ACHN (cell line): ENCODE measurements at regions not wholly inside any gene's neighbourhood (a gene's known extent, or its start where the extent isn't known, plus 50 kb on each side); places are given as distances from the start of the nearest gene placed in this dataset.

Experiments
- DNase-seq: peaks from one replicate; pipeline ENCODE4 v3.0.0-alpha.2; 2015
- in situ Hi-C: cut with HindIII; loops from 2 replicates; pipeline ENCODE4 v1.10.0; 2017; ENCODE audit warnings: low sequenced_read_pairs, low pct_ligation_motif_present, low pct_unique_long_range_greater_than_20kb

DNA sequence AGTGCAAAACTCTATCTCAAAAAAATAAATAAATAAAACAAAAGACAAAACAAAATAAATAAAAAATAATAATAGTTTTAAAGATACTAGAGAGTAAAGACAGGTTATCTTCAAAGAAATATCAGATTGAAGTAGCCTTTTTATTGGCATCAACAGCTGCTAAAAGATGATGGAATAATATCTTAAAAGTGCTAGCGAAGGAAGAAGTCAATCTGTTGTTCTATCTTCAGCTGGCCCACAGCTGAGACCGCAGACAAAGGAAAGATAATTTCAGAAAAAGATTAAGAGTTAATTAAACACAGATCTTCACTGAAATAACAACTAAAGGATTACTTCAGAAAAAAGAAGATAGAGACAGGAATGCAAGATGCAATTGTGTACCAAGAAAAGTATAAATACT lies 130.2 kb upstream of the PKDCC start:
- DNase-seq, result no peak
- in situ Hi-C loops, result no loop called here

DNA sequence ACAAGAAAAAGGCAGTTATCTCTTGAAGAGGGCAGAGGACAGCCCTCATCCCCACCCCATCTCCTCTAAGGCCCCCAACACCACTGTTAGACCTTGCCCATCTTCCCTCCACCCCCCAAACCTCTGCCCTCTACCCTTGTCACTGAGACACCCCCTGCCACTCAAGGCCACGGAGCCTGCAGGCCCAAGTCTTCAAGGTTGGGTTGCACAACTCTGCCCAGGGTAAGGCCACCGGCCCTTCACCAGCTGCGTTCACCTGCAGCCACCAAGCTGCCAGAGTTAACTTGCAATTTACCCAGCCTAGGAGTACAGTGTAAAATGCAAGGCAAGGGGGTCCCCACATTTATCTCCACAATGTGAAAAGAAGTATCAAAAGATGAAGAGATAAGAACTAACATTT lies 128.7 kb upstream of the PKDCC start:
- no peak for DNase-seq
- in situ Hi-C loops, result no loop called here

DNA sequence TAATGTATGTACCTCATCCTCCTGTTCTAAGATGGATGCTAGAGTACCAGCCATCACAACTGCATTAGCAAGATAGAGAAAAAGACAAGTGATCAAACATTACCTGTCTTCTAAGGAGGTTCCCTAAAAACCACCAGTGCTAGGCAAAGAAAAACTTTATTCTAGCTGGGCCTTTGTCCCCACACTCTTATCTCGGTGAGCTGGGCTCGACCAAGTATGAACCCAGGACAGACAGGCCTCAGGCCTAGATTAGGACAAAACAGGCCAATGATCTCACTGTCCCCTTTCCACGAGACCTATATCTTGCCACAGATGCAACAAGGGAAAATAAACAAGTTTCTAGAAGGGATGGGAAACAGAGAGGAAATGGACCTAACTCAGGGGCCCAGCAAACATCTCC lies 127.6 kb upstream of the PKDCC start:
- in situ Hi-C loops, result no loop called here
- DNase-seq, result no peak

DNA sequence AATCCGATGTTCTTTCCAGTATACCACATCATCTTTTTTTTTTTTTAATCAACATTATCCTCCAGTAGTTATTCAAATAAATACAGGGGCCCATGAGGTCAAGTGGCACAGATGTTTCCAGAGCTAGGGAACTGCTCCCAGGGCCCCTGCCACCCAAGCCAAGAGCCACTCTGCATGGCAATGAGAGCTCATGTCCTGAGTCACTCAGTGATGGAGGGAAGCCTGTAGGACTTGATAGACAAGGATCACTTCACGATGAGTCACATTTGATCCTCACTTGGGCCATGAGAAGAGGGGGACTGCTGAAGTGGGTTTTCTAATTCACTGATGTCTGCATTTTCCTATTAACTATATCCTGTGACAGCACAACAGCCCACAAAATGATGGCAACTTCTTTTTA lies 127.0 kb upstream of the PKDCC start:
- DNase-seq, result no peak
- in situ Hi-C loops, result no loop called here

DNA sequence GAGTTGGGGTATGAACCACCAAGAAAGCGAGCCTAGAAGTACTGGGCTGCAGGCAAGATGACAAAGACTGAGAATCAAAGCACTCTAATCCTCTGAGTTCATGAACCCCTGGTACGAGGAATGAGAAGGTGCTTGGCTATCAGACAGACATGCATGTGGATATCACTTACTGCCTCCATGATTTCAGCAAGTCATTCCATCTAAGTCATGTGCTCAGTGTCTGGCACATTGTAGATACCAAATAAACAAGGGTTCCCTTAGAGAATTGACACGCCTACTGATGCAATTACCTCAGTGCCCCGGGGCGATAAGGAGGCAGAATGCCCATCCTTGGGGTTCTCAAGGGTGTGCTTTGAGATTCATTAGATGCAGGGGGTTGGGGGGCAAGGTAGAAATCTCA lies 125.6 kb upstream of the PKDCC start:
- in situ Hi-C loops, result no loop called here
- no peak for DNase-seq

DNA sequence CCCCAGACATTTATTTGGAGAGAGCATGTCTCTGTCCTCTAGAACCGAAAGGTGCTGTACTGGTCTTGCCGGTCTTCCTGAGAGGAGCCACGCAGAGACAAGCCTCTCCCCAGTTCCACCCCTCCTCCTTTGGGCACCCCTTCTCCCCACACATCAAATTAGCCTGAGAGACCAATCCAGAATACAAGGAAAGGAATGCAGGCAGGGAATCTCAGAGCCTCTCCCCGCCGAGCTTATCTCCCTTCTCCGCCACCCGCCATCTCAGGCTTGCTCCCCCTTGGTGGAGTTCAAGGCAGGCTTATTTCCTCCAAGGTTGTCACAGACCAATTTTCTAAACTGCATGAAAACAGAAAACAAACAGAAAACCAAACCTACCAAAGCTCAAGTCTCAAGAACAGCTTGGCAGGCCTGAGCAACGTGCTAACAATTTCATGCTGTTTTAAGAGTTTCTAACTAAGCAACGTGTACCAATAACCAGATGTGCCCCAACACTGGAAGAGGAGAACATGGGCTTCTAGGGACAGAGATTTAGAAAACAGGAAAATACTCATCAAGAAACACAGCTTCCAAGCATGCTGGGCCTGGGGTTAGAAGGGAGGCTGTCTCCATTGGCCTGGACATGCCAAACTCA lies 124.5 kb upstream of the PKDCC start:
- in situ Hi-C loops, result no loop called here
- no peak for DNase-seq

DNA sequence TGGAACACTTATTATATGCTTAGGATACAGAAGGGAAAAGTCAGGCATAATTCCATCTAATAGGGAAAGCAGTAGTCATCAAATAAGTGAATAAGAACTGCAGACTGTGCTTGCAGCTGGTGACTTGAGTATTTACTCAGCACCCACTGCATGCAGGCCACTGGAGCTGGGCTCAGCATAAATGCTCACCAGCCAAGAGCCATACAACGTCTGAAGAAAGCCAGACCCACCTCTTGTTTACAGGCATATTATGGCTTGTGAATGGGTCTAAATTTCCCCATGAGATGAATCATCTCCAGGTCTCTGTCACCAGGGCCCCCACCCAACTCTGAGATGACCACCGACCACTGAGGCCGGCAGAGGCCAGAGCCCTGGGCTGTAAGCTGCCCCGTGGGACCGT lies 123.8 kb upstream of the PKDCC start:
- in situ Hi-C loops, result no loop called here
- no peak for DNase-seq

DNA sequence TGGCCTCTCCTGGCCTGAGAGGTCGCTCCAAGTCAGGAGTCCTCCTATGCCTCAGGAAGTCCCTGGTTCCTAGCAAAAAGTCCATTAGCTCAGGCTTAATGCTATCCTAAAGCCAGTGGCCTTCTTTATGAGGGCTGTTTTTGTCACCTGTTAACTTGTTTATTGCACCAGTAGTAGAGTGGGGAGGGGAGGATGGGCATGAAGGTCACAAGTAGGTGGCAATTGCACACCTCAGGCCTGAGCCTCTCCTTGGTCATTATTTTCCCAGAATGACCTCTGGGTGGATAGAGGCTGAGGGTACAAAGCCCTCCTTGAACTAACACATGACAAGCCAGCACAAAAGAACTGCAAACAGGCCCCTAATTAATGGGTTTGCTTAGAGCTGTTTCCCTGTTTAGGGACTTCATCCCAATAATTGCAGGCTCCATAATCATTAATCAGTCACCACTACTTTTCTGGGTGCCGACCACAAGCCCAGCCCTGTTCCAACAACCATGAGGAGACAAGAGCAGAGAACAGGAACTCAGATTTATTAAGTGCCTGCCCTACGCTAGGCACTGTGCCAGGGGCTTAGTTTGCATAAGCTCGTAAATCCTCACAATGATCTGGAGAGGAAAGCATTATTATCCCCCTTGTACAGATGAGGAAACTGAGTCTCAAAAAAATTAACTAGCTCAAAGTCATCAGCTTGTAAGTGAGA lies 123.0 kb upstream of the PKDCC start:
- in situ Hi-C loops, result no loop called here
- DNase-seq, result no peak

DNA sequence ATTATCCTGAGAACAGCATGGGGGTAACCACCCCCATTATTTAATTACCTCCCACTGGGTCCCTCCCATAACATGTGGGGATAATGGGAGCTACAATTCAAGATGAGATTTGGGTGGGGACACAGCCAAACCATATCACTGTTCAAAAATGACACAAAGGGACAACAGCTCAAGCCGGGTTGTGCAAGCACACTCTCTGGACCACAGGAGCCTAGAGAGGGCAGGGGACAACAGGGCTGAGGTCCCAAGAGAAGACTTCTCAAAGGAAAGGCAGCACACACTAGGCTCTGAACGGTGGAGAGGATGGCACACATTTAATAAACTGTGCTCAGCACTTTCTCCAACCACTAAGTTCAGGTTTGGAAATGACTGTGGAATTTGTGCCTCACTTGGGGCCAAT lies 122.1 kb upstream of the PKDCC start:
- in situ Hi-C loops, result no loop called here
- no peak for DNase-seq

DNA sequence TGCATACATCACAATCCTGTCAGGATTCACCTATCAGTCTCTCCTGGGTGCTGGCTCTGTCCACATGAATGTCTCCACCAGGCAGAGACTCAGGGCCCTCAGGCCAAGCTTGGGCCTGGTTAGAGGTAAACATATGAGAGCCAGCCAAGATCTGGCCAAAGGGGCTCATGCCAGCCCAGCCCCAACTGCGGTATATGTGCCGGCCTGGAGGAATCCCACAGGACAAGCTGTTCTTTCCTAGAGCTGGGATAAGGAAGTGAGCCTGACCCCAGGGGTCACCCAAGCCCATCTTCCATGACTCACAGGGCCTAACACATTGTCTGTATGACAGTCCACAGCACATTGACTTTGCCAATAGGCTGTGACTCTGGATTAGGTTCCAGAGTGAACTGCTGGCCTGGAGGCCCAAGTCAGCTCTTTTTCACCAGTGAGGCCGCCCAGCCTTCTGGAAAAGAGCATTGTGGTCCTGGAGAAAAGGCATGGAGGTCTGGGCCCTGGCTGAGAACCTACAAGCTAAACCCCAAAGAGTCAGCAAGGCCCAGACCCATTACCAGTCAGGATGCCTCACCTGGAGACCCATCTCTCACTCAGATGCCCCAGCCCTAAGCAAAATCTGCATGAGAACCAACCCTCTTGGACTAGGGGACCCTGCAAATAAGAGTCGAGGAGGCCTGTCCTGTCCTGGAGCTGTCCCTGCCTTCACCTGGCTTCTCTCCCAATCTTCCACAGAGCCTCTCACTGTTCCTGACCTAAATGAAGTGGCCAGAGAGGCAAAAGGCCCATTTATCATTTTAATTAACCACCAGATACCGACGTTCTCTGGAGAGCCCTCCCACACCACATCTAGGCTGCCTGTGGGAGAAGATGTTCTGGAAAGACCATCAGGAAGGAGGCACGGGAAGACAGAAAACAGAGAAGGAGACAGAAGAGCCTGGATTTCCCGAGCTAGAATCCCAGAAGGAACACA lies 120.9 kb upstream of the PKDCC start:
- in situ Hi-C loops, result no loop called here
- no peak for DNase-seq

DNA sequence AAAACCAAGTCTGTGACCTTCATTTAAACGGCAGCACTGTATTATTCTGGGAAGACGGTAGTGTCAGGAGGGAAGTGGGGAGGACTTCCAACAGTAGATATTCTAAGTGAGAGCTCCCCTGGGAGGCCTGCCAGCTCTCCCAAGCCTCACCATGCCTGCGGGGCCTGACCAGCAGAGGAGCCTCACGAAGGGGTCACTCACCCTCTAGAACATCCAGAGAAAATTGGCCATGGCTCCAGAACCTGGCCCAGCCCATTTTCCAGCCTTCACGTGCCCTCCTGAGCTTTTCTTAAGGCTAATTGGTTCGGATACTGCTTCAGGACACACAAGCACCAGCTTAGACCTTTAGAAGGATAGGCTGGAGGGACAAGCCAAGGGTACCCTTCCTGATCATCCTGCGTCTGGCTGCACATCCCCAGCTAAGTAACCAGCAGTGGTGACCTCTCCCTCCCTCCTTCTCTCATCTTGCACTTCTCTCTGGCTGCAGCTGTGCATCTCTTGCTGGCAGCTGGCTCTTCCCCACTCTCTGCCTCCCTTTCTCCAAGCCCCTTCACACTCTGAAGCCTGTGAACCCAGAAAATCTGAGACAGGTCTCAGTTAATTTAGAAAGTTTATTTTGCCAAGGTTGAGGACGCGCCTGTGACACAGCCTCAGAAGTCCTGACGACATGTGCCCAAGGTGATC lies 120.1 kb upstream of the PKDCC start:
- no peak for DNase-seq
- in situ Hi-C loops, result no loop called here

DNA sequence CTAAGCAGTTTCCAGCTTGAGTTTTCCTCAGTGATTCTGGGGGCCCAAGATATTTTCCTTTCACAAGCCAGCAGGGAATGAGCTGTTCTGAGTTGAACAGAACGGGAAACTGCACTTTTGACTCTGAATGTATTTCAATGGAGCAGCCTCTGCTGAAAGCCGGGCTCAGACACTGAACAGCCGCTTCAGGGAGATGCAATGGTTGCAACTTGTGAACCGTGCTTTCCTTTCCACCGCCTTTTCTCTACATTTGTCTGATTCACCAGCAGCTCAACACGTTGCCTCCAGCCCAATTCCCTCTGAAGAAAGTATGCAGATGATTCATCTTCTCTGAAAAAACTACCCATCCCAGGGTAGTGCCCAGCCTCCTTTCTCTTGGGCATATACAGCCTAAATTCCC lies 119.3 kb upstream of the PKDCC start:
- in situ Hi-C loops, result no loop called here

DNA sequence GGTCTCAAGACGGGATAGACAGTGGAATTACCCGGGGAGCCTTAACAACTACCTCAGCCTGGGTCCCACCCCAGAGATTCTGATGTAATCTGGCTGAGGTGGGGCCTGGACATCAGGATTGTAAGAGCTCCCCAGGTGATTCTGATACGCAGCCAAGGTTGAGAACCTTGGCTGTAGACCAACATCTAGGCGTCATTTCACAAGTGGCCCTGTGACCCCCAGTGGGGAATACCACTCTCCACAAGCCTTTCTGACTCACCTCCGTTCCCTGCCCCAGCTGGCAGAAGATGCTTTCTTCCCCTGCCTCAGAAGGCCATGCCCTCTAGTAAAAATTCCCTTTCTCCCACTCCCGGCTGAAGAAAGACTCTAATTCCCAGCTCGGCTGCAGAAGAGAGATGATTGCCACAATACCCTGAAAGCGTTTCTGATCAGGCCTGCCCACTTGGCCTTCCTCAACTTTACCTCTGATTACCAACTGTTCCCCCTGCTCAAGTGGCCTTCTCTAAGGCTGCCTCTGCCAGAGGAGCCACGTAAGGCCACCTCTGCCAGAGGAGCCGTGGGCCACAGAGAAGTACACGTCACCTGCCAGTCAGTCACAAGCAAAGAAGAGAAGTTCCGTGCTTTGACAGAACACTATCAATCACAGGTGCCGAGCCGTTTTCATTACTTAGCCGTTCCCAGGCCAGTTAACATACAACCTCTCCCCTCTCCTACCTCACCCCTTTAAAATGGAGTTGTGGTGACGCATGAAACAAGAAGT lies 116.8 kb upstream of the PKDCC start:
- DNase-seq, result peak; percentile 77
- in situ Hi-C loops, result no loop called here

More for the DNA sequence above, 119.3 kb upstream of the PKDCC start:
- peak; percentile 87 for DNase-seq

DNA sequence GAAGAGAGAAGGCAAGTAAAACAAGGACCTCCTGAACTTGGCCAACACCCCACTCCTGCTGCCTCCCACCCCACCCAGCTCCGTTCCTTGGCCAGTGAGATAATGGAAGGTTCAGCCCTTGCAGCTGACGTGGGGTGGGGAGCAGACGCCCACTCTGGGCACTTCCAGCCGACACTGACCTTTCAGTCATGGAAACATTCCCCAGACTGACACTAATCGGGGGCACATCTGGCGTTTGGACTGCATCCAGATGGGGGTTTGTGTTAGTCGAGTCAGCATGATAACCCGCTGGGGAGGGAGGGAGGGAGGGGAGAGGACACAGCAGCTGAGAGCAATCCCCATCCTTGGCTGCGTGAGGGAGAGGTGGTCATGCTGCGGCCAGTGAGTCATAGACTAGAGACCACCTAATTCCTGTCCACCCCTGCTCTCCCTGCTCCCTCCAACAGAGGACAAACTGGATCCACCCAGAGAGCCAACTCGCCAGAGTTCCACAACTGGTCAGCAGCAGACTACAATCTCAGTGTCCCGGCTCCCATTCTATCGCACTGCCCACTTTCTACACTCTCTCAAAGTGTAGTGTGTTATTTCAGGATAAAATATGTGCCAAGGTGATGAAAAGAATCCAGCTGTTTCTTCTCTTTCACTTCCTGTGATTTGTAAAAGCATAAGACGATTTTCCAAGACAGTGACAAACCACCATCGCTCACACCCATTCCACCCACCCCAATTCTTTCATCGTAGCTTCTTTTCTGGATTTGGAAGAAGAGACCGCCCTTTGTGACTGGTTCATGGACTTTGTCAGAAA lies 115.4 kb upstream of the PKDCC start:
- in situ Hi-C loops, result no loop called here
- no peak for DNase-seq

DNA sequence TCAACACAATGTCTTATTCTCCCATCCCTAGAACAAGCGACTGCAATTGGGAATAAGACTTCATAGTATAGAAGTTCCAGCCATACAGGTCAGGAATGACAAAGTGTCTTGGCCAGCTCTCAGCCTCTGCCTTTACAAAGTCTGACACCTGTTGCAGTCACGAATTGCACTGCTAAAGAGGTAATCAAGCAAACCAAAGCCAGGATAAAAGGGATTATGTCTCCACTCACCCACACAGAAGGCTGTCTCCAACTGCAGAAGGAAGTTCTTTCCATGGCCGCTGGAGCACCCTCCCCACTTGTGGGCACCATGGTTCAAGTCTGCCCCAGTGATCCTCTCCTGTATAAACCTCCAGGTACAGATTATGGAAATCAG lies 114.8 kb upstream of the PKDCC start:
- no peak for DNase-seq
- in situ Hi-C loops, result no loop called here

DNA sequence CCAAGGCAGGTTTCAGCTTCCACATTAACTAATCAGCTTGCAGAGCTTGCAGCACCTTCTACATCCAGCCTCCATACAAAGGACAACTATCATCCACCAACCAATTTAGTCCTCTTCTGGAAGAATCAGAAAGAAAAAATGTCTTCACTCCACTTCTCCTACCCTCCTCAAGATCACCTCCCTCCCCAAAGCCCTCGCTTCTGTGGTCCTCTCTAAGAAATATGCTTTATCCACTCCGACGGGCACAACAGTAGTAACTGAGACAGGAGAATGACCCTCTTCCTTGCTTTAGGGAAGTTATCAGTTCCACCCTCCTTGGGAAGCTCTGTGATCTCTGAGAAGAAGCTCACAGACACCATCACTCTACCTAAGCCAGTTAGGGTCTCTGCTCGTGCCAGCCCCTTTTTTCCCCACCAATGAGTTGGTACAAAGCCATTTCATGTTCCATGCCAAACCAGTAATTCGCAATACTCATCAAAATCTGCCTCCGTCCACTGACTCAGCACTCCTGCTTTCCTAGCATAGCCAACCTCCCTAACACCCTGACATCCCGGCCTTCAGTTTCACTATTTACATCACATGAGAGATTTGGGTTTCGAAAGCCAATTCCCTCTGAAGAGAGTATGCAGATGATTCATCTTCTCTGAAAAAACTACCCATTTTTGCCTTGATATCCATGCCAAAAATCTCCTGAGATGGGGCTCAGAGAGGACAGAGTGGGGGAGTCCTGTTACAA lies 114.1 kb upstream of the PKDCC start:
- DNase-seq, result peak; percentile 22
- in situ Hi-C loops, result no loop called here

DNA sequence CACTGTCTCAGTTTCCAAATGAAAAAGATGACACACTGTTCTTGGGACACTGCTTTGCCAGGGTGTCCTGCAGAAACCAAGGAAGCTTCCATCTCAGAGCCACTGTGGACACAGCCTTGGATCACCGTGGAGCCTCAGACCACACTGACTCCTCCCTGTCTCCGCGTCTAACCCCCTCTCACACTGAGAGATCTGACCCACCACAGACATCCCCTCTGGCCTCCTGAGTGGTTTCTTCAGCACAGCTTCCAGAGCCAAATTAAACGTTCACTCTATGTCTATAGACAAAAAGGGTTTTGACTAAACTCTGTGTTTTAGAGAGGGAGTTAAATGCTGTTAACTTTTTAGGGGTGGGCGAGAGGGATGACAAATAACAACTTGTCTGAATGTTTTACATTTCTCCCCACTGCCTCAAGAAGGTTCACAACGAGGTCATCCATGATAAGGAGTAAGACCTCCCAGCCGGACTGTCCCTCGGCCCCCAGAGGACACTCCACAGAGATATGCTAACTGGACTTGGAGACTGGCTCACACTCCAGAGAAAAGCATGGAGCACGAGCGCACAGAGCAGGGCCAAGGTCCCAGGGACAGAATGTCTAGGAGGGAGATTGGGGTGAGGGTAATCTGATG lies 113.4 kb upstream of the PKDCC start:
- DNase-seq, result no peak
- in situ Hi-C loops, result no loop called here
